SK-N-SH (cell line): ENCODE measurements at regions not wholly inside any gene's neighbourhood (a gene's known extent, or its start where the extent isn't known, plus 50 kb on each side); places are given as distances from the start of the nearest gene placed in this dataset.

Experiments
- CTCF ChIA-PET: fragments of 300-600, 350-600 bp; formaldehyde crosslinking; extraction: SDS; loops from one replicate; lab custom pipeline; 2021; lab: Yijun Ruan, JAX
- POLR2A ChIA-PET: fragments of 350-600 bp; sonication (Branson Sonifier 250); formaldehyde crosslinking; extraction: SDS; loops from one replicate; lab custom pipeline; 2020; ENCODE audit warnings: antibody characterized with exemption, inconsistent platforms; lab: Yijun Ruan, JAX
- DNase-seq: peaks from one replicate; pipeline ENCODE4 v3.0.0; 2012
- H2AFZ ChIP-seq: fragments of 200-600 bp; sonication (generic); 2 replicates; pipeline ENCODE4 v1.8.1; 2016; ENCODE audit warnings: antibody characterized with exemption, mild to moderate bottlenecking, low read depth
- H3F3A ChIP-seq: fragments of 200-600 bp; sonication (generic); replicated peaks from 2 replicates; pipeline ENCODE3; 2016; ENCODE audit warnings: antibody characterized with exemption, mild to moderate bottlenecking; ENCODE audit not compliant: insufficient read depth
- H3K27ac ChIP-seq, 2 experiments: fragments of 200-500 bp in 1 of 2; fragments of 200-600 bp in 1 of 2; sonication (Bioruptor generic) in 1 of 2; sonication (generic), shearing (Covaris generic) in 1 of 2; 2 replicates each; pipeline versions ENCODE4 v1.5.1 to v1.6.1; 2014 to 2016; ENCODE audit warnings: low read depth in 2 of 2, inconsistent platforms in 1 of 2, low read length in 1 of 2, mild to moderate bottlenecking in 1 of 2, mixed read lengths in 1 of 2
- H3K27me3 ChIP-seq: fragments of 200-600 bp; sonication (generic), shearing (Covaris generic); 2 replicates; pipeline ENCODE4 v1.6.1; 2016; ENCODE audit warnings: mixed run types; ENCODE audit not compliant: insufficient read depth
- H3K36me3 ChIP-seq, 2 experiments: fragments of 200-500 bp in 1 of 2; fragments of 200-600 bp in 1 of 2; sonication (Bioruptor generic) in 1 of 2; sonication (generic) in 1 of 2; replicated peaks in 1 of 2; 2 replicates each; pipeline versions ENCODE3 to v1.5.1; 2014 to 2016; ENCODE audit warnings: low read length in 1 of 2, mild to moderate bottlenecking in 1 of 2; ENCODE audit not compliant: insufficient read depth in 2 of 2, control insufficient read depth in 1 of 2
- H3K4me1 ChIP-seq, 2 experiments: fragments of 200-500 bp in 1 of 2; fragments of 200-600 bp in 1 of 2; sonication (Bioruptor generic) in 1 of 2; sonication (generic), shearing (Covaris generic) in 1 of 2; 2 replicates each; pipeline versions ENCODE4 v1.5.1 to v1.6.1; 2014 to 2016; ENCODE audit warnings: low read depth in 1 of 2, low read length in 1 of 2, mixed run types in 1 of 2; ENCODE audit not compliant: insufficient read depth in 2 of 2, control insufficient read depth in 1 of 2
- H3K4me2 ChIP-seq: fragments of 200-600 bp; sonication (generic), shearing (Covaris generic); 2 replicates; pipeline ENCODE4 v1.6.1; 2017; ENCODE audit warnings: mixed run types
- H3K4me3 ChIP-seq, 2 experiments: fragments of 200-500 bp in 1 of 2; fragments of 200-600 bp in 1 of 2; sonication (Bioruptor generic) in 1 of 2; sonication (generic), shearing (Covaris generic) in 1 of 2; 2 replicates each; pipeline versions ENCODE4 v1.5.1 to v1.8.1; 2014 to 2016; ENCODE audit warnings: low read depth in 2 of 2, inconsistent platforms in 1 of 2, low read length in 1 of 2, mild to moderate bottlenecking in 1 of 2, mixed read lengths in 1 of 2, moderate library complexity in 1 of 2
- H3K79me2 ChIP-seq: fragments of 200-600 bp; sonication (generic); 2 replicates; pipeline ENCODE4 v1.8.1; 2017; ENCODE audit warnings: mild to moderate bottlenecking; ENCODE audit not compliant: insufficient read depth
- H3K9ac ChIP-seq: fragments of 200-600 bp; sonication (generic); 2 replicates; pipeline ENCODE4 v1.6.1; 2017; ENCODE audit warnings: mixed run types
- H3K9me2 ChIP-seq: fragments of 200-600 bp; sonication (generic); 2 replicates; pipeline ENCODE4 v1.6.1; 2017; ENCODE audit warnings: mixed run types
- H3K9me3 ChIP-seq: fragments of 200-600 bp; sonication (generic); 2 replicates; pipeline ENCODE4 v1.6.1; 2017; ENCODE audit warnings: mixed run types, mild to moderate bottlenecking, moderate library complexity
- H4K20me1 ChIP-seq: fragments of 200-600 bp; sonication (generic); 2 replicates; pipeline ENCODE4 v1.6.1; 2017; ENCODE audit warnings: mild to moderate bottlenecking, mixed run types; ENCODE audit not compliant: insufficient read depth
- CHD2 ChIP-seq: fragments of 150-350 bp; IDR thresholded peaks from 2 replicates; pipeline ENCODE4 v1.6.1; 2018; ENCODE audit warnings: low read length; ENCODE audit not compliant: partially characterized antibody
- EP300 ChIP-seq, 2 experiments: IDR thresholded peaks; 2 replicates each; pipeline versions ENCODE4 v1.4.0 to v1.6.1; 2012; ENCODE audit warnings: borderline replicate concordance in 1 of 2, low read depth in 1 of 2, low read length in 1 of 2
- FOSL2 ChIP-seq: IDR thresholded peaks from 2 replicates; pipeline ENCODE4 v1.4.0; 2012; ENCODE audit warnings: low read depth, mild to moderate bottlenecking, moderate library complexity, borderline replicate concordance
- FOXM1 ChIP-seq: IDR thresholded peaks from 2 replicates; pipeline ENCODE4 v1.4.0; 2012; ENCODE audit warnings: low read depth, mild to moderate bottlenecking
- GATA2 ChIP-seq: sonication (generic); formaldehyde crosslinking; IDR thresholded peaks from 2 replicates; pipeline ENCODE4 v1.5.0; 2020; ENCODE audit warnings: mild to moderate bottlenecking, missing genetic modification reagents
- IRF3 ChIP-seq: fragments of 150-350 bp; IDR thresholded peaks from 2 replicates; pipeline ENCODE4 v1.6.1; 2016; ENCODE audit warnings: mild to moderate bottlenecking, low read depth, low read length
- MEF2A ChIP-seq: IDR thresholded peaks from 2 replicates; pipeline ENCODE4 v1.4.0; 2012; ENCODE audit warnings: low read depth, borderline replicate concordance
- MXI1 ChIP-seq: IDR thresholded peaks from 2 replicates; pipeline ENCODE4 v1.6.1; 2012; ENCODE audit warnings: mild to moderate bottlenecking, low read depth, low read length, improper control_type of control experiment
- NRF1 ChIP-seq: IDR thresholded peaks from 2 replicates; pipeline ENCODE4 v1.6.1; 2012; ENCODE audit warnings: low read depth, mild to moderate bottlenecking, low read length
- POLR2AphosphoS5 ChIP-seq: IDR thresholded peaks from 2 replicates; pipeline ENCODE4 v1.6.1; 2012; ENCODE audit warnings: low read depth, low read length
- RAD21 ChIP-seq: IDR thresholded peaks from 2 replicates; pipeline ENCODE4 v1.6.1; 2012; ENCODE audit warnings: mild to moderate bottlenecking, low read length
- REST ChIP-seq: IDR thresholded peaks from 2 replicates; pipeline ENCODE4 v1.6.1; 2012; ENCODE audit warnings: mild to moderate bottlenecking, low read depth, low read length, moderate library complexity
- TAF1 ChIP-seq: IDR thresholded peaks from 2 replicates; pipeline ENCODE4 v1.6.1; 2012; ENCODE audit warnings: low read depth, mild to moderate bottlenecking, low read length, moderate library complexity, borderline replicate concordance
- TEAD4 ChIP-seq: IDR thresholded peaks from 2 replicates; pipeline ENCODE4 v1.4.0; 2012; ENCODE audit warnings: mild to moderate bottlenecking, borderline replicate concordance; ENCODE audit not compliant: insufficient read depth
- USF2 ChIP-seq: fragments of 150-350 bp; IDR thresholded peaks from 2 replicates; pipeline ENCODE4 v1.6.1; 2017; ENCODE audit warnings: antibody characterized with exemption, low read length, low read depth, borderline replicate concordance
- ZBTB33 ChIP-seq: IDR thresholded peaks from 2 replicates; pipeline ENCODE4 v1.4.0; 2012; ENCODE audit warnings: low read depth, borderline replicate concordance
- WGBS: methylation state at CpG from one replicate; pipeline ENCODE4 v1.1.6; 2017; ENCODE audit warnings: low lambda C conversion rate; 5-methylcytosine and 5-hydroxymethylcytosine counted together
- TF ChIP-seq, protein P1 (sequence below): IDR thresholded peaks from 2 replicates; pipeline ENCODE4 v1.4.0; 2012; ENCODE audit warnings: low read depth, borderline replicate concordance

GRCh38 chr16:20242568-20243255 lies 84.6 kb downstream of the GP2 start:
- Histone ChIP-seq H3K9me2 (no peaks in the 10 kb centered on the region), H3K4me2 (no peak overlapping the region), H3K36me3 (no peaks in the 10 kb centered on the region), H4K20me1 (no peaks in the 10 kb centered on the region), H3K27ac (no peak overlapping the region), H3K9me3 (no peaks in the 10 kb centered on the region), H2AFZ (no peak overlapping the region), H3F3A (no peaks in the 10 kb centered on the region), H3K27me3 (no peaks in the 10 kb centered on the region), H3K9ac (no peak overlapping the region), H3K4me1 (no peaks in the 10 kb centered on the region), H3K79me2 (no peaks in the 10 kb centered on the region), H3K4me3 (no peak overlapping the region)
- WGBS: 5% methylated on average over 3 of the region's 3 CpGs
- no peak for TF ChIP-seq EP300 (IDR thresholded peaks at IDR 0.05; ENCODE audit: borderline replicate concordance in 1 of 2, low read depth in 1 of 2, low read length in 1 of 2)
- no peak for TF ChIP-seq CHD2
- TF ChIP-seq POLR2AphosphoS5: no peak
- TF ChIP-seq TAF1: no peak
- TF ChIP-seq GATA2 (CRISPR knock-in tag): no peak
- no peak for TF ChIP-seq FOXM1
- no peak for TF ChIP-seq NRF1
- TF ChIP-seq, protein P1, sequence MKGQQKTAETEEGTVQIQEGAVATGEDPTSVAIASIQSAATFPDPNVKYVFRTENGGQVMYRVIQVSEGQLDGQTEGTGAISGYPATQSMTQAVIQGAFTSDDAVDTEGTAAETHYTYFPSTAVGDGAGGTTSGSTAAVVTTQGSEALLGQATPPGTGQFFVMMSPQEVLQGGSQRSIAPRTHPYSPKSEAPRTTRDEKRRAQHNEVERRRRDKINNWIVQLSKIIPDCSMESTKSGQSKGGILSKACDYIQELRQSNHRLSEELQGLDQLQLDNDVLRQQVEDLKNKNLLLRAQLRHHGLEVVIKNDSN: no peak
- TF ChIP-seq TEAD4: no peak
- TF ChIP-seq MXI1: no peak
- POLR2A ChIA-PET: interaction anchor here (0.6 kb wide), 1 partner anchor 581 kb away, joined by 3 read pairs; no protein-coding TSS in a partner anchor
- CTCF ChIA-PET: interaction anchor here (1.0 to 1.6 kb wide), 2 partner anchors 58 to 335 kb away, joined by 3 to 6 read pairs; no protein-coding TSS in a partner anchor
- no peak for DNase-seq

DNA sequence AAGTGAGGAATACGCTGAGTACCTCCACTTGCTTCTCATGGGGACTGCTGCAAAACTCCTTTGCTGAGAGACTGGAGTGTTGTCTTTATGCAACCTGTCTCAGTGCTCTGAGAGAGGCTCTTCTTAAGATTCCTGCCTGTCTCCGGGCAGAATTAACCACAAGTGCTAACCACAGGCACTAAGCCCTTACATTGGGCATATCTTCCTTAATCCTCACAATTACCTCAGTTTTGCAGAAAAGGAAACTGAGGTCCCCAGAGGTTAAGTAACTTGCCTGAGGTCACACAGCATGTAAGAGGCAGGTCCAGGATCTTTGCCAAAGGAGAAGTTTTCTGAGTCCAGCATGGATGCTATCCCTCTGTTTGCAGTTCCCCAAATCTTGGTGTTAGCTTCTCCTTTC lies 86.0 kb downstream of the GP2 start:
- no peaks in the 10 kb centered on the region for H3K9me2 ChIP-seq
- H3K9ac ChIP-seq: no peak overlapping the region
- H3K27me3 ChIP-seq: no peaks in the 10 kb centered on the region
- ChIA-PET CTCF (interaction anchor here (0.6 to 1.6 kb wide), 2 partner anchors 334 to 1128 kb away, joined by 3 read pairs; no protein-coding TSS in a partner anchor), POLR2A (no interaction called here)
- no peak overlapping the region for H3K4me3 ChIP-seq
- H3K79me2 ChIP-seq: no peaks in the 10 kb centered on the region
- DNase-seq: no peak
- no peaks in the 10 kb centered on the region for H3K36me3 ChIP-seq
- WGBS: 15% methylated on average over 2 of the region's 2 CpGs
- H3F3A ChIP-seq: no peaks in the 10 kb centered on the region
- H3K9me3 ChIP-seq: no peaks in the 10 kb centered on the region
- no peaks in the 10 kb centered on the region for H4K20me1 ChIP-seq
- no peak overlapping the region for H3K4me2 ChIP-seq
- no peak overlapping the region for H2AFZ ChIP-seq
- no peaks in the 10 kb centered on the region for H3K4me1 ChIP-seq
- no peak overlapping the region for H3K27ac ChIP-seq
- TF ChIP-seq MEF2A (no peak), USF2 (no peak), TAF1 (no peak), ZBTB33 (no peak), CHD2 (no peak), GATA2 (CRISPR knock-in tag) (no peak), IRF3 (no peak), REST (no peak), FOSL2 (no peak), RAD21 (no peak), TEAD4 (no peak), NRF1 (no peak)
